ENCODE measurements at regions not wholly inside any gene's neighbourhood (a gene's known extent, or its start where the extent isn't known, plus 50 kb on each side); places are given as distances from the start of the nearest gene placed in this dataset.

- DNase-seq (ENCODE audit: low read depth in 2 of 3, low spot score in 2 of 3) = no peak
These were observed 402.9 kb downstream of the ENC1 start for GRCh38 chr5:74237571-74238145.

GRCh38 chr5:74235552-74235951, 405.0 kb downstream of the ENC1 start:
- DNase-seq (ENCODE audit: low read depth in 2 of 3, low spot score in 2 of 3) = no peak

- no peak for DNase-seq (ENCODE audit: low read depth in 2 of 3, low spot score in 2 of 3)
These were observed 407.0 kb downstream of the ENC1 start for GRCh38 chr5:74233571-74233970.

GRCh38 chr5:74233091-74233490, 407.4 kb downstream of the ENC1 start:
- DNase-seq (ENCODE audit: low read depth in 2 of 3, low spot score in 2 of 3) = no peak

GRCh38 chr5:74232276-74232675, 408.3 kb downstream of the ENC1 start:
- no peak for DNase-seq (ENCODE audit: low read depth in 2 of 3, low spot score in 2 of 3)

GRCh38 chr5:74231697-74232096, 408.8 kb downstream of the ENC1 start:
- no peak for DNase-seq (ENCODE audit: low read depth in 2 of 3, low spot score in 2 of 3)

GRCh38 chr5:74226716-74227485, 413.6 kb downstream of the ENC1 start:
- DNase-seq (ENCODE audit: low read depth in 2 of 3, low spot score in 2 of 3) = no peak

- DNase-seq (ENCODE audit: low read depth in 2 of 3, low spot score in 2 of 3) = no peak
These were observed 414.9 kb downstream of the ENC1 start for GRCh38 chr5:74225587-74225986.

GRCh38 chr5:74224331-74224730, 416.2 kb downstream of the ENC1 start:
- DNase-seq (ENCODE audit: low read depth in 2 of 3, low spot score in 2 of 3) = no peak

- DNase-seq (ENCODE audit: low read depth in 2 of 3, low spot score in 2 of 3) = no peak
These were observed 417.7 kb downstream of the ENC1 start for GRCh38 chr5:74222806-74223205.

GRCh38 chr5:74221413-74221812, 419.1 kb downstream of the ENC1 start:
- no peak for DNase-seq (ENCODE audit: low read depth in 2 of 3, low spot score in 2 of 3)

- no peak for DNase-seq (ENCODE audit: low read depth in 2 of 3, low spot score in 2 of 3)
These were observed 424.5 kb downstream of the ENC1 start for GRCh38 chr5:74216012-74216411.

GRCh38 chr5:74212336-74212735, 428.2 kb downstream of the ENC1 start:
- DNase-seq (ENCODE audit: low read depth in 2 of 3, low spot score in 2 of 3) = no peak

- DNase-seq (ENCODE audit: low read depth in 2 of 3, low spot score in 2 of 3) = no peak
These were observed 431.0 kb downstream of the ENC1 start for GRCh38 chr5:74209571-74209970.

- no peak for DNase-seq (ENCODE audit: low read depth in 2 of 3, low spot score in 2 of 3)
These were observed 433.7 kb downstream of the ENC1 start for GRCh38 chr5:74206579-74207550.

GRCh38 chr5:74205767-74206578, 434.6 kb downstream of the ENC1 start:
- no peak for DNase-seq (ENCODE audit: low read depth in 2 of 3, low spot score in 2 of 3)

- DNase-seq (ENCODE audit: low read depth in 2 of 3, low spot score in 2 of 3) = no peak
These were observed 439.0 kb downstream of the ENC1 start for GRCh38 chr5:74201334-74202081.

- DNase-seq (ENCODE audit: low read depth in 2 of 3, low spot score in 2 of 3) = no peak
These were observed 440.0 kb downstream of the ENC1 start for GRCh38 chr5:74200560-74200959.

- DNase-seq (ENCODE audit: low read depth in 2 of 3, low spot score in 2 of 3) = no peak
These were observed 440.9 kb downstream of the ENC1 start for GRCh38 chr5:74199436-74200210.

Measured in activated CD8-positive, alpha-beta memory T cell treated with anti-CD3 and anti-CD28 coated beads for 48 hours (primary cell).